ENCODE measurements at regions not wholly inside any gene's neighbourhood (a gene's known extent, or its start where the extent isn't known, plus 50 kb on each side); places are given as distances from the start of the nearest gene placed in this dataset.

DNA sequence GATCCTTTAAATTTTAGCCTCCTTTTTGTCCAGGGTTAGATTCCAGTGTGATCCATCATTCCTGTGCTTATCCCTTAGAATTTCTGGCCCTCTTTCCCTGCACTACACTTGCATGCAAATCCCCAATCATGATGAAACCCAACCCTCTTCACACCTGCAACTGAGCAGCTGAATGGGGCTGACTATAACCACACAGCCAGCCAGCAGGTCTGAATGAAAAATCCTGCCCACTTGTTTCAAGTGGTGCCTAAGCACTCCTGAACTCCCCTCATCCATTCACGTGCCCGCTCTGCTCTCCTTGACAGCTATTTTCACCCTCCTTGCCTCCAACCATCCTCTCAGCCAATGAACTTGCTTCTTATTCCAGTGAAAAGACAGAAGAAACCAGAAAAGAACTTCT is 80.5 kb upstream of the AFF3 start:
- TF ChIP-seq HDAC2 (IDR thresholded peaks at IDR 0.05) (no peak), FOXM1 (IDR thresholded peaks at IDR 0.05; ENCODE audit: low read depth) (no peak), FOXM1 (CRISPR knock-in tag; IDR thresholded peaks at IDR 0.05; ENCODE audit: low read depth) (no peak), UBTF (IDR thresholded peaks at IDR 0.05; ENCODE audit: borderline replicate concordance in 1 of 2, low read depth in 2 of 2, low read length in 2 of 2) (no peak), MXI1 (IDR thresholded peaks at IDR 0.05; ENCODE audit: low read depth, low read length) (no peak), CHD2 (IDR thresholded peaks at IDR 0.05; ENCODE audit: low read depth, low read length) (no peak), LEF1 (IDR thresholded peaks at IDR 0.05) (no peak), NR4A1 (CRISPR knock-in tag; IDR thresholded peaks at IDR 0.05) (no peak), NR4A1 (tag; IDR thresholded peaks at IDR 0.05) (no peak), TAF1 (IDR thresholded peaks at IDR 0.05; ENCODE audit: control insufficient read depth, extremely low read depth, insufficient read depth, low read length, severe bottlenecking) (no peak), MED1 (CRISPR knock-in tag; IDR thresholded peaks at IDR 0.05; ENCODE audit: borderline replicate concordance) (no peak)
- TF ChIP-seq, protein P1, sequence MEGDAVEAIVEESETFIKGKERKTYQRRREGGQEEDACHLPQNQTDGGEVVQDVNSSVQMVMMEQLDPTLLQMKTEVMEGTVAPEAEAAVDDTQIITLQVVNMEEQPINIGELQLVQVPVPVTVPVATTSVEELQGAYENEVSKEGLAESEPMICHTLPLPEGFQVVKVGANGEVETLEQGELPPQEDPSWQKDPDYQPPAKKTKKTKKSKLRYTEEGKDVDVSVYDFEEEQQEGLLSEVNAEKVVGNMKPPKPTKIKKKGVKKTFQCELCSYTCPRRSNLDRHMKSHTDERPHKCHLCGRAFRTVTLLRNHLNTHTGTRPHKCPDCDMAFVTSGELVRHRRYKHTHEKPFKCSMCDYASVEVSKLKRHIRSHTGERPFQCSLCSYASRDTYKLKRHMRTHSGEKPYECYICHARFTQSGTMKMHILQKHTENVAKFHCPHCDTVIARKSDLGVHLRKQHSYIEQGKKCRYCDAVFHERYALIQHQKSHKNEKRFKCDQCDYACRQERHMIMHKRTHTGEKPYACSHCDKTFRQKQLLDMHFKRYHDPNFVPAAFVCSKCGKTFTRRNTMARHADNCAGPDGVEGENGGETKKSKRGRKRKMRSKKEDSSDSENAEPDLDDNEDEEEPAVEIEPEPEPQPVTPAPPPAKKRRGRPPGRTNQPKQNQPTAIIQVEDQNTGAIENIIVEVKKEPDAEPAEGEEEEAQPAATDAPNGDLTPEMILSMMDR (IDR thresholded peaks at IDR 0.05 in 2 of 3, conservative IDR thresholded peaks at IDR 0.05 in 1 of 3; ENCODE audit: insufficient read depth in 2 of 3, low read depth in 1 of 3, low read length in 3 of 3) = no peak
- TF ChIP-seq, protein P2, sequence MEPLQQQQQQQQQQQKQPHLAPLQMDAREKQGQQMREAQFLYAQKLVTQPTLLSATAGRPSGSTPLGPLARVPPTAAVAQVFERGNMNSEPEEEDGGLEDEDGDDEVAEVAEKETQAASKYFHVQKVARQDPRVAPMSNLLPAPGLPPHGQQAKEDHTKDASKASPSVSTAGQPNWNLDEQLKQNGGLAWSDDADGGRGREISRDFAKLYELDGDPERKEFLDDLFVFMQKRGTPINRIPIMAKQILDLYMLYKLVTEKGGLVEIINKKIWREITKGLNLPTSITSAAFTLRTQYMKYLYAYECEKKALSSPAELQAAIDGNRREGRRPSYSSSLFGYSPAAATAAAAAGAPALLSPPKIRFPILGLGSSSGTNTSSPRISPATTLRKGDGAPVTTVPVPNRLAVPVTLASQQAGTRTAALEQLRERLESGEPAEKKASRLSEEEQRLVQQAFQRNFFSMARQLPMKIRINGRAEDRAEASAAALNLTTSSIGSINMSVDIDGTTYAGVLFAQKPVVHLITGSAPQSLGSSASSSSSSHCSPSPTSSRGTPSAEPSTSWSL (CRISPR knock-in tag; IDR thresholded peaks at IDR 0.05; ENCODE audit: borderline replicate concordance) = no peak
